Suprapubic skin (tissue), 3 donors: ENCODE measurements at regions not wholly inside any gene's neighbourhood (a gene's known extent, or its start where the extent isn't known, plus 50 kb on each side); places are given as distances from the start of the nearest gene placed in this dataset.

Experiments used
- EP300 ChIP-seq: sonication (generic); formaldehyde crosslinking; IDR thresholded peaks from one replicate; pipeline ENCODE4 v1.6.1; 2017; ENCODE audit warnings: antibody characterized with exemption
- POLR2A ChIP-seq, 2 donors: fragments of 450-650 bp; IDR thresholded peaks; one replicate each; pipeline ENCODE4 v1.6.1; 2017; ENCODE audit warnings: antibody characterized with exemption in 2 of 2, mild to moderate bottlenecking in 2 of 2, moderate library complexity in 2 of 2
- TF ChIP-seq, protein P1 (sequence below), 2 donors: fragments of 200-600 bp in 1 of 2; fragments of 450-650 bp in 1 of 2; sonication (generic) in 1 of 2; IDR thresholded peaks; one replicate each; pipeline ENCODE4 v1.5.1; 2016 to 2019; ENCODE audit warnings: antibody characterized with exemption in 2 of 2, mild to moderate bottlenecking in 1 of 2, moderate library complexity in 1 of 2

GRCh38 chr2:133667085-133667484 is 98.8 kb upstream of the NCKAP5 start:
- TF ChIP-seq, protein P1, sequence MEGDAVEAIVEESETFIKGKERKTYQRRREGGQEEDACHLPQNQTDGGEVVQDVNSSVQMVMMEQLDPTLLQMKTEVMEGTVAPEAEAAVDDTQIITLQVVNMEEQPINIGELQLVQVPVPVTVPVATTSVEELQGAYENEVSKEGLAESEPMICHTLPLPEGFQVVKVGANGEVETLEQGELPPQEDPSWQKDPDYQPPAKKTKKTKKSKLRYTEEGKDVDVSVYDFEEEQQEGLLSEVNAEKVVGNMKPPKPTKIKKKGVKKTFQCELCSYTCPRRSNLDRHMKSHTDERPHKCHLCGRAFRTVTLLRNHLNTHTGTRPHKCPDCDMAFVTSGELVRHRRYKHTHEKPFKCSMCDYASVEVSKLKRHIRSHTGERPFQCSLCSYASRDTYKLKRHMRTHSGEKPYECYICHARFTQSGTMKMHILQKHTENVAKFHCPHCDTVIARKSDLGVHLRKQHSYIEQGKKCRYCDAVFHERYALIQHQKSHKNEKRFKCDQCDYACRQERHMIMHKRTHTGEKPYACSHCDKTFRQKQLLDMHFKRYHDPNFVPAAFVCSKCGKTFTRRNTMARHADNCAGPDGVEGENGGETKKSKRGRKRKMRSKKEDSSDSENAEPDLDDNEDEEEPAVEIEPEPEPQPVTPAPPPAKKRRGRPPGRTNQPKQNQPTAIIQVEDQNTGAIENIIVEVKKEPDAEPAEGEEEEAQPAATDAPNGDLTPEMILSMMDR (IDR thresholded peaks at IDR 0.05) = no peak
- no peak for TF ChIP-seq EP300
- TF ChIP-seq POLR2A (IDR thresholded peaks at IDR 0.05) = no peak
